Hepatocyte (in vitro differentiated cells): ENCODE measurements at regions not wholly inside any gene's neighbourhood (a gene's known extent, or its start where the extent isn't known, plus 50 kb on each side); places are given as distances from the start of the nearest gene placed in this dataset.

Experiments
- DNase-seq: peaks from one replicate; pipeline ENCODE4 v3.0.0-alpha.2; 2016; ENCODE audit warnings: low spot score
- H2AFZ ChIP-seq: fragments of 200-600 bp; sonication (generic); 2 replicates; pipeline ENCODE4 v1.6.0; 2016; ENCODE audit warnings: antibody characterized with exemption, mild to moderate bottlenecking
- H3K27ac ChIP-seq: fragments of 200-600 bp; sonication (generic); 2 replicates; pipeline ENCODE4 v1.5.1; 2016; ENCODE audit warnings: mild to moderate bottlenecking
- H3K27me3 ChIP-seq: fragments of 200-600 bp; sonication (generic); 2 replicates; pipeline ENCODE4 v1.6.1; 2016
- H3K36me3 ChIP-seq: fragments of 200-600 bp; sonication (generic); replicated peaks from 2 replicates; pipeline ENCODE4 v1.5.1; 2016; ENCODE audit warnings: low read depth; ENCODE audit not compliant: insufficient read depth
- H3K4me1 ChIP-seq: fragments of 200-600 bp; sonication (generic); 2 replicates; pipeline ENCODE4 v1.5.1; 2016; ENCODE audit warnings: mild to moderate bottlenecking, moderate library complexity; ENCODE audit not compliant: insufficient read depth
- H3K4me2 ChIP-seq: fragments of 200-600 bp; sonication (generic); 2 replicates; pipeline ENCODE4 v1.6.0; 2016
- H3K4me3 ChIP-seq: fragments of 200-600 bp; sonication (generic); 2 replicates; pipeline ENCODE4 v1.5.1; 2016; ENCODE audit warnings: mild to moderate bottlenecking
- H3K79me2 ChIP-seq: fragments of 200-600 bp; sonication (generic); 2 replicates; pipeline ENCODE4 v1.6.0; 2017; ENCODE audit warnings: mild to moderate bottlenecking
- H3K9me2 ChIP-seq: fragments of 200-600 bp; sonication (generic); replicated peaks from 2 replicates; pipeline ENCODE4 v1.6.0; 2017; ENCODE audit warnings: mild to moderate bottlenecking; ENCODE audit not compliant: insufficient read depth
- H3K9me3 ChIP-seq: fragments of 200-600 bp; sonication (generic); 2 replicates; pipeline ENCODE4 v1.5.1; 2016; ENCODE audit warnings: low read depth, mild to moderate bottlenecking
- H4K20me1 ChIP-seq: fragments of 200-600 bp; sonication (generic); 2 replicates; pipeline ENCODE4 v1.6.0; 2016; ENCODE audit warnings: mild to moderate bottlenecking; ENCODE audit not compliant: insufficient read depth, poor library complexity, severe bottlenecking
- CTCF ChIP-seq: fragments of 200-600 bp; sonication (generic); IDR thresholded peaks from 2 replicates; pipeline ENCODE4 v1.5.1; 2016; ENCODE audit warnings: antibody characterized with exemption, mild to moderate bottlenecking; ENCODE audit not compliant: poor library complexity
- EZH2 ChIP-seq: fragments of 200-600 bp; sonication (generic); IDR thresholded peaks from 2 replicates; pipeline ENCODE4 v1.6.1; 2016; ENCODE audit warnings: antibody characterized with exemption, mild to moderate bottlenecking, borderline replicate concordance
- EZH2phosphoT487 ChIP-seq: fragments of 200-600 bp; sonication (generic); IDR thresholded peaks from one replicate; pipeline ENCODE4 v1.6.1; 2018; ENCODE audit warnings: antibody characterized with exemption, mild to moderate bottlenecking, low read depth, moderate library complexity; ENCODE audit not compliant: unreplicated experiment, severe bottlenecking
- WGBS: methylation state at CpG from one replicate; pipeline ENCODE4 v1.1.6; 2016; ENCODE audit warnings: low lambda C conversion rate; ENCODE audit errors: missing lambda C conversion rate; 5-methylcytosine and 5-hydroxymethylcytosine counted together

GRCh38 chr1:47650205-47650604, 212.4 kb downstream of the FOXD2 start:
- Histone ChIP-seq H3K79me2 (no peaks in the 10 kb centered on the region), H3K36me3 (no peaks in the 10 kb centered on the region), H4K20me1 (no peaks in the 10 kb centered on the region), H3K9me2 (no peaks in the 10 kb centered on the region), H3K4me3 (no peak overlapping the region), H3K27ac (peak overlapping the region; percentile 73), H2AFZ (no peak overlapping the region), H3K4me2 (no peak overlapping the region), H3K27me3 (peaks cover 3% of the 10 kb centered on the region), H3K9me3 (no peaks in the 10 kb centered on the region), H3K4me1 (peaks cover 22% of the 10 kb centered on the region)
- TF ChIP-seq EZH2phosphoT487 (no peak), CTCF (no peak), EZH2 (no peak)
- WGBS, result 74% methylated on average over 7 of the region's 7 CpGs
- DNase-seq, result peak; percentile 64

- Histone ChIP-seq H3K9me3 (no peaks in the 10 kb centered on the region), H3K4me3 (no peak overlapping the region), H2AFZ (no peak overlapping the region), H4K20me1 (no peaks in the 10 kb centered on the region), H3K27me3 (peaks cover 3% of the 10 kb centered on the region), H3K4me1 (peaks cover 22% of the 10 kb centered on the region), H3K79me2 (no peaks in the 10 kb centered on the region), H3K36me3 (no peaks in the 10 kb centered on the region), H3K27ac (peak overlapping the region; percentile 73), H3K9me2 (no peaks in the 10 kb centered on the region), H3K4me2 (no peak overlapping the region)
- no peak for DNase-seq
- WGBS, result 43% methylated on average over 1 of the region's 1 CpG
- TF ChIP-seq CTCF (no peak), EZH2phosphoT487 (no peak), EZH2 (no peak)
Measured at GRCh38 chr1:47650611-47651010, 212.8 kb downstream of the FOXD2 start.

GRCh38 chr1:47651311-47652089, 213.7 kb downstream of the FOXD2 start:
- TF ChIP-seq CTCF (no peak), EZH2 (no peak), EZH2phosphoT487 (no peak)
- H3K9me2 ChIP-seq, result no peaks in the 10 kb centered on the region
- H2AFZ ChIP-seq, result no peak overlapping the region
- peaks cover 22% of the 10 kb centered on the region for H3K4me1 ChIP-seq
- no peak overlapping the region for H3K4me3 ChIP-seq
- H3K27me3 ChIP-seq, result peaks cover 3% of the 10 kb centered on the region
- H4K20me1 ChIP-seq, result no peaks in the 10 kb centered on the region
- no peaks in the 10 kb centered on the region for H3K79me2 ChIP-seq
- 74% methylated on average over 9 of the region's 9 CpGs for WGBS
- no peaks in the 10 kb centered on the region for H3K36me3 ChIP-seq
- H3K27ac ChIP-seq, result peak overlapping the region; percentile 73
- DNase-seq, result peak; percentile 41
- H3K9me3 ChIP-seq, result no peaks in the 10 kb centered on the region
- no peak overlapping the region for H3K4me2 ChIP-seq
